HG03103 (cell line): ENCODE measurements at regions not wholly inside any gene's neighbourhood (a gene's known extent, or its start where the extent isn't known, plus 50 kb on each side); places are given as distances from the start of the nearest gene placed in this dataset.

ENCODE experiments used
- ATAC-seq: cut with Tn5 transposase; IDR thresholded peaks from one replicate; pipeline ENCODE4 v1.9.1; 2021; ENCODE audit warnings: low read depth; ENCODE audit not compliant: unreplicated experiment

DNA sequence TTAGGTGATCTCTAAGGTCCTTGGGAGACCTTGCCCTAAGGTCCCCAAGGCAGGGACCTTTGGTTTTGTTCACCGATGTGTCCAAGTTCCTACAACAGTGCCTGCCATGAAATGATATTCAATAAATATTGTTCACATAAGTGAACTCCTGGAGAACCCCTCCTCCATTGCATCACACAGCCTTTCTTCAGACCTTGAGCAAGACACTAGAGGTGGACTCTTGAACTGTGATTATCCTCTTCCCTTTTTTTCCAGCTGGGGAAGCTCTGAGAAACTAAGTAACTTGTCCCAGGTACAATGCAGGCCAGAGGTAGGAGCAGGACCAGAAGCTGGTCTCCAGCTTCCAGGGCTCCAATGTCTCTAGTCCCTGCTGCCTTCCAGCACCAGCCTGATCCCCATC is 76.6 kb upstream of the LMO1 start:
- no peak for ATAC-seq

DNA sequence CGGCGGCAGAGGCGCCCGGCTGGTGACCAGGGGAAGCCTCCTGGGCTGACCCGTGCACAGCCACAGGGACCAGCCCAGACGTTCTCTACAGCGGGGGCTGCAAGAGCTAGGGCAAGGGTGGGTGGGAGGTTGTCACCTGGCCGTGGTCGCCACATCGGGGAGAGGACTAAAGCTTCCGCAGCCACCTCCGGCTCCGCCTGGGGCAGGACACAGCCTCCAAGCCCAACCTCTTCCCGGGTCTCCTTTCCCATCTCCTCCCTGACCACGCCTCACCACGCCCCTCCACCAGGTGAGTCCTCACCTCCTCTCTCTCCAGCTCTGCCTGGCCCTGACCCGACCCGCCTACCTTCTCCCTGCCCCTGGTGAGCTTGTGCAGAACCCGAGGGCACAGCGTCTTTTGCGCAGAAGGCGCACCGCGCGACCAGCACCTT is 75.9 kb upstream of the LMO1 start:
- ATAC-seq = no peak

DNA sequence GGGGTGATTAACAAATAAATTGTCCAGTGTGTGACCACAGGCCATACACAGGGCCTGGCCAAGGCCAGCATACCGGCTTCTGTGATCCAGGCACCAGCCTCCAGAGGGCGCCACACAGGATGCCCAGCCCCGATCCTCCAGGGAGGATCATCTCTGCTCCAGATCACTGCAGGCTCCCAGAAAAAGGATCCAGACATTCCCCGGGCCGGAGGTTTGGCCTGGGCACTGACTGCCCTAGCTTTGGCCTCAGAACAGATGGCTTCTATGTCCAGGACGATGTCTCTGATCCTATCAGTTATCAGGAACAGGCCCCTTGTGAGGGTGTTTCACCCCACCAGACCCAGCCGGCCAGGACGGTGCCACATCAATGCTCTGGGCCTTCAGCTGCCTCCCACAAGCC is 74.5 kb upstream of the LMO1 start:
- no peak for ATAC-seq

DNA sequence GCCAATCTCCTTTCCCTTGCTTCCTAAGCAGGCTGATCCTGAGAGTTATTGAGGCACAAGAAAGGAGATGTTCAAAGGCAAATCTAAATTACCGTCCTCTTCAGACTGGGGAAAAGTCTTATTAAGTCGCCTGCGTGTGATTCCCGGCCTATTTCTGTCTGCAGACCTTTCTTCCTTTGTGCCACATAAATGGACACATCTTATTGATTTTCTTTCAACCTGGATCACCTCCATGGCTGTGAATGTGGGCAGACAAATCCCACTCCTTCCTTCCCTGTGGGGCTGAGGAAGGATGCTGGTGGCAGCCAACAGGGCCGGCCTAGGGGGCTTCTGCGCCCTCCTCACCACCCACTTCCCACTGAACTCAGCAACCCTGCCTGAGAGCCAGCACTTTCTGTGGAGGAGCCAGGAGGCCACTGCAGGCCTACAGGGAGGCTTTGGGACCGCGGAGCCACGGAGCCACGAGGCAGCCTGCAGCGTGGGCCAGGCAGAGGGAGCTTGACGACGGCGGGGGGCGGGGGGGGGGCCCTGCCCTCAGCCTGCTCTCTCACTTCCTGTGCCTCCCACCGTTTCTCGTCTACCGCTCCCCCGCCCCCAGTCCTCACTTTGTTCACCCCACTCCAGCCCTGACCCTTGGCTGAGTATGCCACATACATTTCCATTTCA is 73.6 kb upstream of the LMO1 start:
- no peak for ATAC-seq

DNA sequence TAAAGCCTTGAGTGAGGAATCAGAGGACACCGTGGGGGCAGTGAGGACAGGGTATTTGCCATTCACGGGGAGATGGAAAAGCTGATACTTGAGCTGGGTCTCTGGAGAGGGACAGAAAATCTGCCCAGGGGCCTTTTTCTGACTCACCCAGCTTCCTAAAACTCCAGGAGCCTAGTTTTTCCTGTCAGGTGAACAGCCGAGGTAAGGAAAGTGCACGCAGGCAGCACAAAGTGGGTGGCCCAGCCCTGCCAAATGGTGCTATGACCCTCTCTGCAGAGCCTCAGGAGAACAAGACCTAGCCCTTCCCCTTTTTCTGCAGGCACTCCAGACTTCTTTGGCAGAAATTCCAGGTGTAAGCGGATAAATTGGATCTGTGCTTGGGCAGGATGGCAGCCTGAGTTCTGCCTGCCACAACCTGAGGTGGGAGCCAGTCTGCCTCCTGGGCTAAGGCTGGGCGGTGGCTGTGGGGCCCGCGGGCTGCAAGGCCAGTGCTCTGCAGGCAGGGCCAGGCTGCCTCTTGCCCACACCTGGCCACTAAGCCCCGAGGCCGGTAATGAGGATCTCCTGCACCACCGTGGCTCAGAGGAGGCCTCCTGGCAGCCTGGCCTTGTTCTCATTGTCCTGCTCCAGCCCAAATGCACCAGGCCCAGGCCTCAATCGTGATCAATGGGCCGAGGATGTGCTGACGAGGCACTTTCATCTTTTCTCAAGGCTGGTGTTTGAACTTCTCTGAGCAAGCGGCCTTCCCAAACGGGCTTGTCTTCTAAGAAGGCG is 72.9 kb upstream of the LMO1 start:
- no peak for ATAC-seq

DNA sequence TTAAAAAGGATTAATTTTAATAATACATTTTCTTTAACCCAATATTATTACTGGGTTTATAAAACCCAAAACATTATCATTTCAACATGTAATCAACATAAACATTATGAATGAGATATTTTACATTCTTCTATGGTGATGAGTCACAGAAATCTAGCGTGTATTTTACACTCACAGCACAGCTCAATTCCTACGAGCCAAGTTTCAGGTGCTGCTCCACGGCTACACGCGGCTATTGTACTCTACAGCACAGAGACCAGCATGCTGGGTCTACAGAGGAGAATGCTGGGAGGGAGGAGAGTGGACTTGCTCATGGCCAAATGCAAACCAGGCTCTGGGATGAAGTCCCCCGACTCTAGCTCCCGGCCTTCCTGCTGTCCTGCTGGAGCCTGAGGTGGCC is 72.0 kb upstream of the LMO1 start:
- ATAC-seq = no peak

DNA sequence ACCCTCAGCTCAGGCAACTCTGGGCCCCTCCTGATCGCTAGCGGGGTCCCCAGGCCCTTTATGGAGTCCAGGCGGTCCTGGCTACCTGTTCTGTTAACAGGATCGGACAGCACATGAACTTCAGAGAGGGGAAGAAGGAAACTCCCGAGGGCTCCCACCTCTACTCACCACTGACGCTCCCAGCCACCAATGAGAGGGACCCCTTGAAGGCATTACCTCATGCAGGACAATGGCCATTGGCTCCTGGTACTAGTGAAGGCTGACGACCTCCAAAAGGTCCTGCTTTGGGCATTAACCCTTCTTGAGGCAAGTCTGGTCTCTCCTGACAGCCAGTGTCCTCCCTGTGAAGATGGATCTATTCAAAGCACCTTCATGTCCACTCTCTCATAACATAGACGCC is 71.5 kb upstream of the LMO1 start:
- ATAC-seq = no peak

DNA sequence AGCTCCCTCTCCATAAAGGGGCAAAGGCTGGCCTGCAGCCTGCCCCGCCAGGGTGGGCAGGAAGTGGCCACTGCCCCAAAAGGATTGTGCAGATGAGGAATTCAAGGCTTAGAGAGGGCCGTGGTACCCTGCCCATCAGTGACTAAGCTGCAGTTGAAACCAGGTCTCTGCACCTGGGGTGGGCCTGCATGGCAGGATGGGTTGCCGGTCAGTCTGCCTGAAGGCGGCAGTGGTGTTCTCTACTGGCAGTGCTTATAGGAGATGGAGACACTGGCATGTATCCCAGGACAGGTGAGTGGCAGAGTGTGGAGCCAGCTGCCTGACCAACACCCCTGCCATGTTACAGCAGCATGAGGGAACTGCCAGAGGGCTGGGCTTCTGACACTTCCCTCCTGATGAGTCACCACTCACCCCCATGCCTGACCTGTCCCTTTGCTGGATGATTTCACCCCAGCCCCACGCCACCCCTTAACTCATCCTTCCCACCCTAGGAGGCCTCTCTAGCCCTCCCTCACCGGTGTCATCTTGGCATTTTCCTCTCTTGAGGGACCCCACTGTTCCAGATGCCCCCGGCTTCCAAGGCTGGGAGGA is 70.2 kb upstream of the LMO1 start:
- no peak for ATAC-seq

DNA sequence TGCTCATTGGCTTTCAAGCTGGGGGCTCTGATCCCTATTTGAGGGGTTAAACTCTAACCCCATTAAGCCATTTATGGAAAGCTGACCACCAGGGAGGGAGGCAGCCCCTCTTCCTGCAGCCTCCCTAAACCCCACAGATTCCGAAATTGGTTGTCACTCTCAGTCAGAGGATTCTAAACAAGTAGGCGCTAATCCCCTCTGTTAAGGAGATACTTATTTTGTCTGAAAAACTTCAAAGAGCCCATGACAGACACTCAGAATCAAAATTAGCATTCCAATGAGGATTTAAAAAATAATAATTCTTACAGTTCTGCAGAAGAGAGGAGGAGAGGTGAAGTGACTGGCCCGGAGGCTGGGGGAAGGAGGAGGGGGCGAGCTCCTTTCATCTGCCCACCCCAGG is 69.7 kb upstream of the LMO1 start:
- no peak for ATAC-seq

DNA sequence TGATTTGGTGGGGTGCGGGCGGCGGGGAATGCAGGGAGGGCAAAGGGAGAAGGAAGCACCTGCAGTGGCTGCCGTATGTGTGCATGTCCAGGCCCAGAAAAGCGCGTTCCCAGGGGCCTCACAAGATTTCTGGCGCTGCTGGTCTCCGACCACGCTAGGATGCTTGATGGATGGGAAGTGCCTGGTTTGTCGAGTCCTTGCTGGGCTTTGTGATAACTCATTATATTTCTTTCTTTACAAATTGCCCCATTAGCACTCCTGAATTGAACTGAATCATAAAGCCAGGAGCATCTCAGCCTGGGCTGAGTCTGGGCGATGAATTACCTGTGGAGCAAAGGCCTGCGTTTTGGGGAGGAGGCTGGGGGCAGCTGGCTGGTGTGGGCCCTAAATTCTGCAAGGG is 69.2 kb upstream of the LMO1 start:
- ATAC-seq = no peak

DNA sequence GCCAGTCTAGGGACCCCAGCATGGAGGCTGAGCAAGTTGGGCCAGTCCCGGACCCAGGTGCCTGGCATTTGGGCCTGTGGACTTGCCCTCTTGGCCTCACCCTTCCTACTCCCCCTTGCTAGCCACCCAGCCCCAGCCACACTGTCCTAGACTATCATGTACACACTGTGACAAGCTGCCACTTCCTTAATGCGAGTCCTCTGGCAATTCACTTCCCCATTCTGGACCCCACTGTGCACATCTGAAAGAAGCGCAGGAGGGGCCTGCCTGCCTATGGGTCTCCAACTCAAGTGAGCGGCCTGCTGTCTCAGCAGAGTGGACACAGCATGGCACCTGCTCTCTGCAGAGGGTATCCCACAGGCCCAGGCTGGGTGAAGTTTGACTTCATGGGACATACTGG is 68.5 kb upstream of the LMO1 start:
- no peak for ATAC-seq

DNA sequence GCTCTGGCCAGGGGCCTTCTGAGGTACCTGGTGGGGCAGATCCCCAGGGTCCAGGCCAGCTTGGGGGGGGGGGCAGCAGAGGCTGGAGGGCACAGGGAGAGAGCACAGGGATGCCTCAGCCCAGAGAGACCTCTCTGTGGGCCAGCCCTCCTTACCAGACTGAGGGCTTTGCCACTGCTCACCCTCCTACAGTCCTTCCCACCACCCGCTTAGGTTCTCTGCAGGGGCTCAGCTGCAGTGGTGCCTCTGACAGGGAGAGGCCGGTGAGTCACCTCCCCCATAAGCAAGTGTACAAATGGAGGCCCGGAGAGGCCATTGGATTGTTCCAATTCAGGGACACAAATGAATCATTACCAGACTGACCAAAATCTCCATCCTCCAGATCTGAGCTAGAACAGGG is 68.1 kb upstream of the LMO1 start:
- no peak for ATAC-seq

DNA sequence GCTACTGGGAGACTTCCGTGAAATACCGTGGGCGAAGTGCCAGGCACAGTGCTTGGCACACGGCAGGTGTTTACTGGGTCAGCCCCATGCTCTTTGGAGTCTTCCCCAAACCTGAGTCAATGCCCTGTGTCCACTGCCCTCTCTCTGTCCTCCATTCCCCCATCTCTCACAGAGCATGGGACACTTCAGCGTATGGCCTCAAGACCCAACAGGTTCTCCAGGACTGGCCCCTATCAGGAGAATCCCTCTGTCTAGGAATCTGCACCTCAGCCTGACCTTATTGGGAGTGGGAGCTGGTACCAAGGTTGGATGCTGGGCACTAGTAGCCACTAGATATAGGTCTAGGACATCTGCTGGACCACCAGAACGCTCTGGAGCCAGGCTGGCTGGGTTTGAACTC is 67.2 kb upstream of the LMO1 start:
- no peak for ATAC-seq

DNA sequence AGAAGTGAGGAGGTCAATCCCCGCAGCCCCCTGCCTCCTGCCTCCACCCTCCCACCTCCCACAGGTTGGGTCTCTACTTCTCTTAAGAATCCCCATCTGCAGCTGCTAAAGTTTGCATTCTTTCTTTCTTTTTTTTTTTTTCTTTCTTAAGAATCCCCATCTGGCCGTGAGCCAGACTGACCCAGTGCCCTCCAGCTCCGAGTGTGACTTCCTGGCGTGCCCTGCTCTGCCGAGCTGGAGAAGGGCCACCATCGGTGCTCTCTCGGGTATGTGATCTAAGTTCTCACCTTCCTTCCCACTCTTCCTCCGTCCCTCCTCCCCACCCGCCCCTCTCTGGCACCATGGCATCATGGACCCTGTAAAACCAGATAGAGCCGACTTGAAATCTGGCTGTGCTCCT is 66.7 kb upstream of the LMO1 start:
- no peak for ATAC-seq

DNA sequence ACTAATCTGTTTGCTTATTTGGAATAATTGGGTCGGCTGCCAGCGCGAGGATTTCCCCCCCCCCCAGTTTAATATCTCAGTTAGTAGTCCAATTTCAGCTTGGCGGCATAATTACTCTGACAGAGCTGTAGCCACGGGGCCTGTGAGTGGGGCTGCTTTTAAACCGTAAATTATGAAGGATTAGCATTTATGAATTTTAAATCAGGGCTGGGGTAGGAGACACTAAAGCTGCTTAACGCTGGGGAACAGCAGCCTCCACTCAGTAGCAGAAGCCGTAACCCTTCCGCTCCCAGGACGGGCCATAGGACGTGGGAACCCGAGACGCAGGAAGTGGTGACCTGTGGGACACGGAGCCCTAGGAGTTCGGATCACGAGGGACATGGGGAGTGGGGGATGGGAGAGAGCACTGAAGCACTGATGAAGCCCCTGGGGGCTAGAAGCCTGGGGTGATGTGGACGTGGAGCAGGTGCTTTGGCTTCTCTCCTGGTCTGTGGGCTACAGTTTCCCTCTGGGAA is 66.2 kb upstream of the LMO1 start:
- no peak for ATAC-seq

DNA sequence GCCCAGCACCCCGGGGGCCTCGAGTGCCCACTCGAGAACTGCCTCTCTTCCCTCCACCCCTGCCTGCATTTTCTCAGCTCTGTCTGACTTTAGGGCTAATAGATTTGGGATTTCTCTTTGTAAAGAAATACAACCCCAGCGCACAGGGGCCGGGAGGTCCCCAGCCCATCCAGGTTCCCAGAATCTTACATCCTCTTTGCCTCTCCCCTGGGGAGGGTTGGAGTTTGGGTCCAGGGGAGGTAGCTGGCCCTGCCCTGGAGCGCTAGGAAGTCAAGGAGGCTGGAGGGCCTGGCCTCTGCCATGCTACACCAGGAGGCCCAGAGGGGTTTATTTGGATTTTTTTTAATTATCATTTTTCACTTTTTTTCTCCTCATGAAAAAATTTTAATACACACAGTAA is 65.7 kb upstream of the LMO1 start:
- ATAC-seq = no peak

DNA sequence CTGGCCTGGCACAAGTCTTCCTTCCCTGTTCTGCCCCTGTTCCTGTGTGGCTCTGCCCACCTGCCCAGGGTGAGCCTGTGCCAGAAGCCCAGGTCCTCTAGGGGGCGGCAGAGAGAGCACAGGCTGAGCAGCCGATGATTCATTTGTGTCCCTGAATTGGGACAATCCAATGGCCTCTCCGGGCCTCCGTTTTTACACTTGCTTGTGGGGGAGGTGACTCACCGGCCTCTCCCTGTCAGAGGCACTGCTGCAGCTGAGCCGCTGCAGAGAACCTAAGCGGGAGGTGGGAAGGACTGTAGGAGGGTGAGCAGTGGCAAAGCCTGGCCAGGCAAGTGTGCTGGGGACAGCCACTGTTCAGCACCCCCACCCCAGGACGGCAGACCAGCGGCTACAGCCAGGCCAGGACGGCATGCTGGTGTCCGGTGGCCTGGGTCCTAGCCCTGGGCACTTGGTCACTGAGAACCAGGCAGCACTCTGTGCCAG is 65.2 kb upstream of the LMO1 start:
- peak; percentile 61 for ATAC-seq

DNA sequence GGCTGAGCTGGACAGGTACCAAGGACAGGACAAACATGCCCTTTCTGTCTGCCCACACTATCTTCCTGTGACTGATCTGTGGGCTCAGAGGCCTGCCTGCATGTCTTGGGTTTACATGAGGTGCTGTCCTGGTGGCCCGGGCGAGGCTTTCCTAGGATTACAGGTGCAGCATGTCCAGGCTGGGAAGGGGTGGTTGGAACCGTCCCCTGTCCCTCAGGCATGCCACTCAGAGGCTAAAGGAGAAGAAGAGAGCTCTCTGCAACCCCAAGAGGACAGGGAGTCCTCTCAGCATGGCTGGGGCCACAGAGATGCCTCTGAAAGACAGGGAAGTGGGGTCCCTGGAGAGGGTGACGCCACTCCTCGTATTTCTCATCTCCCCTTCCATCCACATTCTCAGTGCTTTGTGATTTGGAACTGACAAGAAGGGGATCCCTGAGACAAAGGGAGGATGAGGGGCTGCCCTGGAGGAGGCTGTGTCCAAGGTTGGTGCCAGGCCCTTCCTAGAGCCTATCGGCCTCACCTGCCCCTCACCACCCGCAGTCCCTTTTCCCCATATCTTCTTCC is 64.6 kb upstream of the LMO1 start:
- ATAC-seq = no peak

DNA sequence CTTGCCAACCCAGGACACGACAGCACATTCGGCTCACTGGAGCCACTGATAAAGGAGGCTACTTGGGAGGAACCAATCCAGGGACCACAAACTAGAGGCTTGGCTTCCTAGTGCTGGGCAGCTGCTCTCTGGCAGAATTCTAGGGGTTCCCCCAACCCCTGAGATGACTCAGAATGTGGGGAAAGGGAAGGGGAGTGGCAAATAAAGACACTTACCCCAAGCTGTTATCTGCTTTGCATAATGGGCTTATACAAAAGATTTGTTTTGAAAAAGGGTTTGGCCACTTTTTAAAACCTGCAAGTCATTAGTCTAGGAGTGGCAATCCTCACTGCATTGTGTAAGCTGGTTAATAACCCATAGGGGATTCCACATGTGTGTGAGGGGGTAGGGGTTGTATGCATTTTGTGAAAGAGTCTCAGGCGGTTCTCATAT is 64.1 kb upstream of the LMO1 start:
- peak; percentile 62 for ATAC-seq

DNA sequence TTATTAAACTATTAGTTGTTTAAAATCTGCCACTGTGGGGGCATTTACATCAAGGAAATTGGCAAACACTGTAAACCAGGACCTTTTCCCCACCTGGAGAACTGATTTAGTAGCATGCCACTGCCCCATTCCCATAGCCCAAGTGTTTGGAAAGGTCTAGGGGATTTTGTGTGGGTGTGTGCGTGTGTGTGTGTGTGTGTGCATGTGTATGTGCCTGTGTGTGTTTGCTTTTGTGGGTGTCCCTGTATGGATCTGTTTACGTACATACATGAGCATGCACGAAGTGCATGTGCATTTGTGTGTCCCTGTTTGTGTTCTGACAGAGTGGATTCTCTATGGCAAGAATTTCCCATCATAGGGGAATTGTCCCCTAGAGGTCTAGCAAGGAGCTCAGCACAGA is 62.7 kb upstream of the LMO1 start:
- ATAC-seq = no peak

DNA sequence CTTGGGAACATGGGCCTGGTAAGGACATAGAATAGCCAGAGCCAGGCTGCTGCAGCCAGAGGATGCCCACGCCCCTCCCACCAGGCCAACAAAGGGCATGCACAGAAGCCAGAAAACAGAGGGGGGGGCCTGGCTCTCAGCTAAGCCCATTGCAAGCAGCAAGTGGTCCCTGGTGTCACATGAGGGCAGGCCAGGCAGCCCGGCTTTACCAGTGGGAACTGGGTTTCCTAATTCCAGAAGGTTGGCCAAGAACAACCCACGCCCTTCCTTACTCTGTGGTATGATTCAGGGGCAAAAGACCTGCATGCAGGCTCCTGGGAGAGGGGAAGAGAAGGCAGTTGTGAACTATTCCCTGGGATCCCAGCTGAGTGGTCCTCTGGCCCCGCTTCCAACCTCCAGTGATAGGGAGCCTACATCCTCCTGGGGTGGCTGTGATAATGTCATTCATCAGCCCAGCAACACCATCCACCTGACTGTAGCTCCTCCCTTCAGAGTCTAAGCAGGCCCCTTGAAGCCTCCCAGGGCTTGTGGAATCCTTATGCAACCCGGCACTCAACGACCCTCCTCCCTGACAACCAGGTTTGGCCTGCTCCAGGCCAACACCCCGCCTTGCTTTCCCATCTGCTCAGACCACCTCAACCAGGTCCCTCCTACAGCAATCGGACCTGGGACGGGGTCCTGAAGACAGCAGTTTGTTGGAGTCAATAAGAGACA is 62.1 kb upstream of the LMO1 start:
- no peak for ATAC-seq
